Osteoblast (primary cell): ENCODE measurements at regions not wholly inside any gene's neighbourhood (a gene's known extent, or its start where the extent isn't known, plus 50 kb on each side); places are given as distances from the start of the nearest gene placed in this dataset.

Experiments
- DNase-seq: peaks from one replicate; pipeline ENCODE4 v3.0.0; 2011; ENCODE audit warnings: low spot score, mixed read lengths; ENCODE audit not compliant: insufficient read length; ENCODE audit errors: missing footprints
- H2AFZ ChIP-seq: 2 replicates; pipeline ENCODE4 v1.6.0; 2011; ENCODE audit warnings: mild to moderate bottlenecking, low read length
- H3K27ac ChIP-seq: 2 replicates; pipeline ENCODE4 v1.5.1; 2011; ENCODE audit warnings: mild to moderate bottlenecking, low read depth, low read length, moderate library complexity
- H3K27me3 ChIP-seq: 2 replicates; pipeline ENCODE4 v1.6.0; 2012; ENCODE audit warnings: mild to moderate bottlenecking, control low read depth, inconsistent platforms, low read length, moderate library complexity; ENCODE audit not compliant: insufficient read depth
- H3K36me3 ChIP-seq: 2 replicates; pipeline ENCODE4 v1.5.1; 2011; ENCODE audit warnings: mild to moderate bottlenecking, low read length, control low read depth, moderate library complexity; ENCODE audit not compliant: insufficient read depth
- H3K4me1 ChIP-seq: 2 replicates; pipeline ENCODE4 v1.5.1; 2011; ENCODE audit warnings: mild to moderate bottlenecking, low read length, control low read depth, moderate library complexity; ENCODE audit not compliant: insufficient read depth
- H3K4me2 ChIP-seq: 2 replicates; pipeline ENCODE4 v1.6.0; 2011; ENCODE audit warnings: mild to moderate bottlenecking, low read length; ENCODE audit not compliant: insufficient read depth
- H3K4me3 ChIP-seq: fragments of 200-600 bp; sonication (generic); 3 replicates; pipeline ENCODE4 v1.5.1; 2012; ENCODE audit warnings: mild to moderate bottlenecking, low read length, inconsistent platforms; ENCODE audit not compliant: insufficient read depth
- H3K79me2 ChIP-seq: 2 replicates; pipeline ENCODE4 v1.6.0; 2012; ENCODE audit warnings: mild to moderate bottlenecking, low read length, control low read depth, inconsistent platforms; ENCODE audit not compliant: insufficient read depth
- H3K9me3 ChIP-seq: 2 replicates; pipeline ENCODE4 v1.5.1; 2011; ENCODE audit warnings: low read depth, low read length, control low read depth
- H4K20me1 ChIP-seq: 2 replicates; pipeline ENCODE4 v1.6.0; 2012; ENCODE audit warnings: mild to moderate bottlenecking, low read length, control low read depth; ENCODE audit not compliant: insufficient read depth
- TF ChIP-seq, protein P1 (sequence below): IDR thresholded peaks from 2 replicates; pipeline ENCODE4 v1.5.1; 2011; ENCODE audit warnings: mild to moderate bottlenecking, low read depth, low read length, moderate library complexity; ENCODE audit errors: extremely low read depth

DNA sequence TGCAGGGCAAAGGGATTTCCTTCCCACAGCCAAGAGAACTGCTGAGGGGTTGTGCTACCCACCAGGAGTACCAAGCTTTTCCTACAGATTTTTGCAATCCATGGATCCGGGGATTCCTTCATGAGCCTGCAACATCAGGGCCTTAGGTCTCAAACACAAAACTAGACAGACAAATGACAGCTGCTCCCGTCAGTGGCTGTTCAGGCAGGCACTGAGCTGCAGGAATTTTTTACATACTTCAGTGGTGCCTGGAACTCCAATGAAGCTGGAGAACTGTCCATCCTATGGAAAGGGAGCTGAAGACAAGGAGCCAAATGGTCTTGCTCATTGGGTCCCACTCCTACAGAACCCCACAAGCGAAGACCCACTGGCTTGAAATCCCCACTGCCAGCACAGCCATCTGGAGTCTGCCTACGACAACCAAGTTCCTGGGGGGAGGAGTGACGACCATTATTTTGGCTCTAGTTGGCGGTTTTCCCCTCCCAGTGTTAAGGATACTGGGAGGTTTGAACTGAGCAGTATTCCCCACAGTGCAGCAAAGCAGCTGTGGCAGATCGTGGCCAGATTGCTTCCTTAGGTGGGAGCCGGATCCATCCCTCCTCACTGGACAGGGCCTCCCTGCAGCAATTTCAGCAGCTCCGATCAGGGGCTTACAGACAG is 157.7 kb upstream of the TMEM45B start:
- H3K4me3 ChIP-seq = no peak overlapping the region
- TF ChIP-seq, protein P1, sequence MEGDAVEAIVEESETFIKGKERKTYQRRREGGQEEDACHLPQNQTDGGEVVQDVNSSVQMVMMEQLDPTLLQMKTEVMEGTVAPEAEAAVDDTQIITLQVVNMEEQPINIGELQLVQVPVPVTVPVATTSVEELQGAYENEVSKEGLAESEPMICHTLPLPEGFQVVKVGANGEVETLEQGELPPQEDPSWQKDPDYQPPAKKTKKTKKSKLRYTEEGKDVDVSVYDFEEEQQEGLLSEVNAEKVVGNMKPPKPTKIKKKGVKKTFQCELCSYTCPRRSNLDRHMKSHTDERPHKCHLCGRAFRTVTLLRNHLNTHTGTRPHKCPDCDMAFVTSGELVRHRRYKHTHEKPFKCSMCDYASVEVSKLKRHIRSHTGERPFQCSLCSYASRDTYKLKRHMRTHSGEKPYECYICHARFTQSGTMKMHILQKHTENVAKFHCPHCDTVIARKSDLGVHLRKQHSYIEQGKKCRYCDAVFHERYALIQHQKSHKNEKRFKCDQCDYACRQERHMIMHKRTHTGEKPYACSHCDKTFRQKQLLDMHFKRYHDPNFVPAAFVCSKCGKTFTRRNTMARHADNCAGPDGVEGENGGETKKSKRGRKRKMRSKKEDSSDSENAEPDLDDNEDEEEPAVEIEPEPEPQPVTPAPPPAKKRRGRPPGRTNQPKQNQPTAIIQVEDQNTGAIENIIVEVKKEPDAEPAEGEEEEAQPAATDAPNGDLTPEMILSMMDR = no peak
- no peak for DNase-seq
- no peaks in the 10 kb centered on the region for H3K79me2 ChIP-seq
- no peaks in the 10 kb centered on the region for H3K36me3 ChIP-seq
- no peak overlapping the region for H3K27ac ChIP-seq
- H4K20me1 ChIP-seq = no peaks in the 10 kb centered on the region
- H3K4me2 ChIP-seq = no peak overlapping the region
- no peaks in the 10 kb centered on the region for H3K27me3 ChIP-seq
- no peak overlapping the region for H2AFZ ChIP-seq
- H3K9me3 ChIP-seq = peaks cover 2% of the 10 kb centered on the region
- no peaks in the 10 kb centered on the region for H3K4me1 ChIP-seq

DNA sequence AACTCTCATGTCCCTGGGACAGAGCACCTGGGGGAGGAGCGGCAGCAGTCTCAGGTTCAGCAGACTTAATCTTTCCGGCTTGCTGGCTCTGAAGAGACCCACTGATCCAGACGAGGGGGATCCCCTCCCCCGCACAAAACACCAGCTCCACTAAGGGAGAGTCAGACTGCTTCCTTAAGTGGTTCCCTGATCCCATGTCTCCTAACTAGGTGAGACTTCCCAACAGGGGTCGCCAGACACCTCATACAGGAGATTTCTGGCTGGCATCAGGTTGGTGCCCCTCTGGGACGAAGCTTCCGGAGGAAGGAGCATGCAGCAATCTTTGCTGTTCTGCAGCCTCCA is 157.2 kb upstream of the TMEM45B start:
- H3K4me3 ChIP-seq = no peak overlapping the region
- no peak for DNase-seq
- H3K27ac ChIP-seq = no peak overlapping the region
- H3K9me3 ChIP-seq = peaks cover 2% of the 10 kb centered on the region
- no peaks in the 10 kb centered on the region for H3K4me1 ChIP-seq
- TF ChIP-seq, protein P1 = no peak
- no peaks in the 10 kb centered on the region for H3K27me3 ChIP-seq
- no peak overlapping the region for H2AFZ ChIP-seq
- H3K79me2 ChIP-seq = no peaks in the 10 kb centered on the region
- H4K20me1 ChIP-seq = no peaks in the 10 kb centered on the region
- no peak overlapping the region for H3K4me2 ChIP-seq
- no peaks in the 10 kb centered on the region for H3K36me3 ChIP-seq

DNA sequence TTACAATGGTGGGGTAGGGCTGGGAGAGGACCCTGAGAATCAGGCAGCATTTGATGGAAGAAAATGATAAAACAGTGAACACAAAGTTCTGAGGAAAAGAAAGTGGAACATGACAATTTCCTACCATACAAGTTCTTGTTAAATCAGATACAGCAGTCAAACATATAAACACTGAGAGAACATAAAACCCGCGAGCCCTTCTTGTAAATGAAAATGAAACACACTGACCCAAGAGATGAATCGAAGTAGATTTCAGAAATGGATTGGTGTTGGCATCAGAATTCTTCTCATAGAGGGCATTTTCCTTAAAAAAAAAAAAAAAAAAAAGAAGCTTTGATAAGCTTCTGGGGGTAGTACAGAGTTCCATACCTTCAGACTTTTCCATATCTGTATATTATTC is 134.7 kb upstream of the TMEM45B start:
- TF ChIP-seq, protein P1 = no peak
- no peak overlapping the region for H2AFZ ChIP-seq
- H3K4me3 ChIP-seq = no peak overlapping the region
- no peaks in the 10 kb centered on the region for H3K9me3 ChIP-seq
- peaks cover 7% of the 10 kb centered on the region for H3K27me3 ChIP-seq
- H4K20me1 ChIP-seq = no peaks in the 10 kb centered on the region
- H3K4me1 ChIP-seq = no peaks in the 10 kb centered on the region
- no peak overlapping the region for H3K4me2 ChIP-seq
- H3K36me3 ChIP-seq = no peaks in the 10 kb centered on the region
- DNase-seq = no peak
- H3K79me2 ChIP-seq = no peaks in the 10 kb centered on the region
- no peak overlapping the region for H3K27ac ChIP-seq

DNA sequence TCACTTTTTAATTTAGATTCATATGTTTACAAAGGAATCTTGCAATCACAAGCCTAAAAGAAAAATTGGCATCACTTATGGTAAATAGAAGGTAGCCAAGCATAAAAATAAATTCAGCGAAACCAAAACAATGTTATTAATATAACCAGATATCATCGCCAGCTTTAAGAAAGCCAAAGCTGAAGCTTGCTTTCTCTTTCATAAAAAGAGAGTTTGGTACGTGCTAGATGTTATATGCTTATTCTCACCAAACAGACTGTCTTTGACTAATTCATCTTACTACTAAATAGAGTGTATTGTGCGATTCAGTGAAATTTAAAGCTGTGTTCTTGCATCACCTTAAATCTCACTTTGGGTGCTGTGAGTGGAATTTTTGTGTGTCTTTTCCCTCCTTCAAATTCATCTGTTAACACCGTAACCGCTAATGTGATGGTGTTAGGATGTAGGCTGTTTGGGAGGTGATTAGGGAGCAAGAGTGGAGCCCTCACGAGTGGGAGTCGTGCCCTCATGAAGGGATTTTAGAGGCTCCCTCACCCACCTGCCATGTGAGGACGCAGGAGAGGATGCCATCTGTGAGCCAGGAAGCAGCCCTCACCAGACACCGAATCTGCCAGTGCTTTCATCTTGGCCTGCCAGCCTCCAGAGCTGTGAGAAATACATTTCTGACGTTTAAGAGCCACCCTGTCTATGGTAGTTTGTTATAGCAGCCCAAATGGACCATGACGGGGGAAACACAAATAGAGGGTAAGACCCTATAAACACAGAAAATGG is 134.1 kb upstream of the TMEM45B start:
- Histone ChIP-seq H3K4me2 (no peak overlapping the region), H3K27me3 (peaks cover 7% of the 10 kb centered on the region), H3K4me1 (no peaks in the 10 kb centered on the region), H3K36me3 (no peaks in the 10 kb centered on the region), H3K9me3 (no peaks in the 10 kb centered on the region), H3K27ac (no peak overlapping the region), H3K4me3 (no peak overlapping the region), H2AFZ (no peak overlapping the region), H3K79me2 (no peaks in the 10 kb centered on the region), H4K20me1 (no peaks in the 10 kb centered on the region)
- TF ChIP-seq, protein P1 = no peak
- DNase-seq = no peak
